Fibroblast of mammary gland (primary cell): ENCODE measurements at regions not wholly inside any gene's neighbourhood (a gene's known extent, or its start where the extent isn't known, plus 50 kb on each side); places are given as distances from the start of the nearest gene placed in this dataset.

Source experiments
- DNase-seq: peaks from one replicate; pipeline ENCODE4 v3.0.0-alpha.2; 2010; ENCODE audit warnings: low read depth
- H3K4me3 ChIP-seq: 2 replicates; pipeline ENCODE4 v1.5.1; 2011; ENCODE audit warnings: low read depth, mild to moderate bottlenecking, low read length, moderate library complexity; ENCODE audit not compliant: control insufficient read depth
- CTCF ChIP-seq: conservative IDR thresholded peaks from 2 replicates; pipeline ENCODE4 v1.5.1; 2011; ENCODE audit warnings: low read depth, low read length, inconsistent platforms; ENCODE audit not compliant: control insufficient read depth, insufficient read depth

GRCh38 chr4:120198411-120198810 is 131.8 kb upstream of the MAD2L1 start:
- H3K4me3 ChIP-seq: no peak overlapping the region
- no peak for DNase-seq
- no peak for TF ChIP-seq CTCF

- no peak for TF ChIP-seq CTCF
- no peak overlapping the region for H3K4me3 ChIP-seq
- DNase-seq: no peak
These were observed 111.0 kb upstream of the MAD2L1 start for GRCh38 chr4:120177603-120178002.

GRCh38 chr4:120175272-120175671 is 108.6 kb upstream of the MAD2L1 start:
- no peak overlapping the region for H3K4me3 ChIP-seq
- no peak for TF ChIP-seq CTCF

GRCh38 chr4:120163895-120164294 is 97.2 kb upstream of the MAD2L1 start:
- TF ChIP-seq CTCF: no peak
- no peak for DNase-seq

More at GRCh38 chr4:120175272-120175671, 108.6 kb upstream of the MAD2L1 start:
- no peak for DNase-seq

GRCh38 chr4:120158841-120159463 is 92.3 kb upstream of the MAD2L1 start:
- H3K4me3 ChIP-seq: no peak overlapping the region
- no peak for DNase-seq
- TF ChIP-seq CTCF: no peak

More at GRCh38 chr4:120163895-120164294, 97.2 kb upstream of the MAD2L1 start:
- H3K4me3 ChIP-seq: no peak overlapping the region

- no peak for DNase-seq
- H3K4me3 ChIP-seq: no peak overlapping the region
- no peak for TF ChIP-seq CTCF
These were observed 91.4 kb upstream of the MAD2L1 start for GRCh38 chr4:120158046-120158445.
